ENCODE measurements at regions not wholly inside any gene's neighbourhood (a gene's known extent, or its start where the extent isn't known, plus 50 kb on each side); places are given as distances from the start of the nearest gene placed in this dataset.
A peak's percentile ranks its signal among the peaks of the same experiment; 100 is the strongest.

DNA sequence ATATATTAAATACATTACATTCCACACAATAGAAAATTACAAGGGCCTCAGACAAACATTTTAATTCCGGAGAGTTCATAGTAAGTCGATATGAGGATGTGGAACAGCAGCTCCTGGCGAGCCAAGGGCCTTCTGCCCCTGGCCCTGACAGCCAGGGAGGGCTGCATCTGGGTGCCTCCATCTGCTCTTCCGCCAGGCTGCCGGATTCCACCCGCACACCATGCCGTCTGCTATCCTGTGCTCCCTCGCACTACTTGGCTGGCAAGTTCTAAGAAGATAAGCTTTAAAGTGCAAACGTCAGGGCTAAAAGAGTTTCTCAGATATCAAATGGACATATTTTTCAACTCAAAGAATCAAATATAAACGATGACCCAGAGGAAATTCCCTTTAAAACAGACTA is 656.3 kb upstream of the NOX3 start:
- DNase-seq = no peak

DNA sequence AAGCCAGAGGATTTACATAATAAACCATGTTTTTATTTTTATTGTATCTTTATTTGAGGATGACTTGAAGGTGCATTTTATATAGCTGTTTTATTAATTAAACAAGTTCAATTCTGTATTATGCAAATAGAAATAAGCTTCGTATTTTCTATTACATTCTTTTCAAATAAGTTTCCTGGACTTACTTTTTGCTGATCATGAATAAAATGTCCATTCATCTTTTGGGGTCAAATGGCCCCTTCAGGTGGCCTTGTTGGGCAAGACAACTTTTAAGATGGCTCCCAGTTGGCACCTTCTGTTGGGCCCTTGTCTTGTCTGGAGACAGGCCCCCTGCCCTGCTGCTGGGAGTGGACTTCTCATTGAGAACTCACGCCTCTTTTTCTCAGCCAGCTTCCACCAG is 654.6 kb upstream of the NOX3 start:
- no peak for DNase-seq

DNA sequence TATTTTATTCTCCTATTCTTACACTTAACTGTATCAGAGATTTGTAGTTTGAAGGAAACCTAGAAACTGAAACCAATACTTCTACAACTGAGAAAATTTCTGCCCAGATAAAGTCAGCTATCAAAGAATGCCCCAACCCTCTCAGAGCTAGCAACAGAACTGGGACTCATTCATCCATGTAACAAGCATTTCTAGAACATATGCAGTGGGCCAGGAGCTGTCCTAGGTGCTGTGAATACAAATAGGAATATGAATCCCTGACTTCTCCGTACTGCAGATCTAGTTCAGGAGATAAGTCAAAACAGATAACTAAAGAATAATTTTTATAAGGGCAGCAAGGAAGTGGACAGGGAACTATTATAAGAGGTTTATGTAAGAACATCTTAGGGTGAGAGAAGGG is 654.1 kb upstream of the NOX3 start:
- DNase-seq = peak; percentile 1

DNA sequence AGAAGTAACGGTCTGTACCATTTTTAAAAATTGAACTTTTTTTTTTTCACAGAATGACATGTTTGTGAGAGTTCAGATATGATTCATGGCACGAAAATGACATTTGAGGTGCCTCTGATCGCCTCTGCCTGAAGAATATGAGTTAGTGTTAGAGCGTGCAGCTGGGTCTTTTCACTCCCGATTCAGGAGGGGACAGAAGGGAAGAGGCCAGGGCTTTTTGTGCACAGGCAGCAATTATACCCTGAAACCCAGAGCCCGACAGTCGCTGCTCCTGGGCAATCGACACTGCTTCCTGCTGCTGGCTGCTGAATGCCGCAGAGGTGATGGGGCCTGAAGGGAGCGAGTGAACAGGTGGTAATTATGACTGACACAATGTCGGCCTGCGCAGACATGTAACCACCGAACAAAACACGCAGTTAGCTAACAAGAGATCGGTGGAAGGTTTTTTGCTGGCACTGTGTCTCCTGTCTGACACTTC is 652.0 kb upstream of the NOX3 start:
- no peak for DNase-seq

DNA sequence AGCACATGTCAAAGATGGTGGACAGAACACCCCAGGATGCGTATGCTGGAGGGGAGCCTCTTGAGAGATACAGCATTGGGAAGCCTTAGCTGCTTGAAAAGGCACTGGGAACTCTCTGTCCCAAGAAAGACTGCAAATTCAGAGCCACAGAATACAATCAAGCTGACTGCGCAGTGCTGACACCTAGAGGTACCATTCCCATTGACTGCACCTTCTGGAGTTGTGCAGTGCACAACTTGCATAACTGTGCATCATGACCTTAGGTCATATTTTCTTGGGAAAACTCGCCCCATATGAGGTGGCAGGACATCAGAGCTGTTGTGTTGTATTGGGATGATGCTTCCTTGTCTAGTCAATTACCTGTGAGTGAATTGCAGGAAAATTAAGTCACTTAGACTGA is 646.5 kb upstream of the NOX3 start:
- peak; percentile 5 for DNase-seq

DNA sequence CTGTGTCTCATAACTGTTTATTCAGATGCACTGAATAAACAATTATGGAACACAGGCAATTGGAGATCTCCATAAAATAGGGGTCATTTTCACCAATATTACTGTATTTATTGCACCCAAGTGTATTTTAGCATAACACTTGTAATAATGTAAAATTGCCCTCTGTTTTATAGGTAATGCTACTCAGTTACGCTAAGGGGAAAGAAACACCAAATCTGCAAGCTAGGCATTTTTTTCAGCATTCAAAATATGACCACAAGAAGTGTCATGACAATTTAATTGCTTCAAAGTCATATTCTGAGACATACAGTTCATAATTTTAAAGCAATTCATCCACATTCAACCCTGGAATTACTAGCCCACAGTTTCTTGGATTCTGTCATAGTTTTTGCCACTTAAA is 643.2 kb upstream of the NOX3 start:
- no peak for DNase-seq

DNA sequence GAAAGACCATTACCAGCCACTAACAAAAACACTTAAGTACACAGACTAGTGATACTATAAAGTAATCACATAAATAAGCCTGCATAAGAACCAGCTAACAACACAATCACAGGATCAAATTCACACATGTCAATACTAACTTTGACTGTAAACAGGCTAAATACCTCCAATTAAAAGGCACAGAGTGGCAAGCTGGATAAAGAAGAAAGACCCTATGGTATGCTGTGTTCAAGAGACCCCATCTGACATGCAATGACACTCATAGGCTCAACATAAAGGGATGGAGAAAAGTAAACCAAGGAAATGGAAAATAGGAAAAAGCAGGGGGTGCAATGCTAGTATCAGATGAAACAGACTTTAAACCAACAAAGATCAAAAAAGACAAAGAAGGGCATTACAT is 631.8 kb upstream of the NOX3 start:
- DNase-seq = no peak

DNA sequence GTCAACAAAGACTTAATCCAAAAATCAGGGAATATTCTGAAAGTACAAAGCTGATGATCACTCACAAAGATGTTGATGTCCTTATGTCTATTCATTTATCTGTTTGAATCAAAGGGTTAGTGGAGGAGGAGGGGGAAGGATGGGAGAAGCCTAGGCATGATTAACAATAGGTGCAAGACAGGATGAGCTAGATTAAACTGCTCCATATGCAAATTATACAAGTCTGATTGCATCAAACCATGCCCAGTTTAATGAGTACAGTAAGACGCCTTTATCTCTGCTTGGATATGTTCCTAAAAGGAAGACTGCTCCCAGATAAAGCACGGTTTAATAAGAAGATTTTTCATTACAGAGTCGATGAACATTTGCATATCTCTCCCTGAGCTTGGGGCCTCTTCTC is 626.4 kb upstream of the NOX3 start:
- DNase-seq = no peak

DNA sequence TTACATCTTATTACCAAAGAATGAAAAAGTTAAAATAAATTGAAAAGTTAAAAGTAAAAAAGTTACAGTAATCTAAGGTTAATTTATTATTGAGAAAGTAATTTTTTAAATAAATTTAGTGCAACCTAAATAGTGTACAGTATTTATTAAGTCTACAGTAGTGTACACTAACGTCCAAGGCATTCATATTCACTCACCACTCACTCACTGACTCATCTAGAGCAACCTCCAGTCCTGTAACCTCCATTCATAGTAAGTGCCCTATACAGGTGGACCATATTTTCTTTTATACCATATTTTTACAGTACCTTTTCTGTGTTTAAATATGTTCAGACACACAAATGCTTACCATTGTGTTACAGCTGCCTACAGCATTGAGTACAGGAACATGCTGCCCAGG is 624.7 kb upstream of the NOX3 start:
- no peak for DNase-seq

DNA sequence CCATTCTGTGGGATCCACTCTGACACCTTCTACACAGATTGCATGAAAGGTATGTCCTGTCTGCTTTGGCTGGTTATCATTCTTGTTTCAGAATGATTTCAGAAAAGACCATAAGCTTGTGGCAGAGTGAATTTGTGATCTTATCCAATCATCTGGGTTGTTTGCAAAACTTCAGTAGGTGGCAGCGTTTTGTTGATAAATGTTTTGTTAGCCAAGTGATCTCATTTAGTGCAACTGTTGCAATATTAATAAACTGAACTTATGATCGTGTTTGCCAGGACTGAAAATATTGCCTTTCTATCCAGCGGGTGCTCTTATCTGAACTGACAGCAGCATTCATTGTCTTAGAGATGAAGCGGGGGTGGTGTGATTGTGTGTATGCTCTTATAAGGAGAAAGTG is 613.2 kb upstream of the NOX3 start:
- DNase-seq = peak; percentile 15

DNA sequence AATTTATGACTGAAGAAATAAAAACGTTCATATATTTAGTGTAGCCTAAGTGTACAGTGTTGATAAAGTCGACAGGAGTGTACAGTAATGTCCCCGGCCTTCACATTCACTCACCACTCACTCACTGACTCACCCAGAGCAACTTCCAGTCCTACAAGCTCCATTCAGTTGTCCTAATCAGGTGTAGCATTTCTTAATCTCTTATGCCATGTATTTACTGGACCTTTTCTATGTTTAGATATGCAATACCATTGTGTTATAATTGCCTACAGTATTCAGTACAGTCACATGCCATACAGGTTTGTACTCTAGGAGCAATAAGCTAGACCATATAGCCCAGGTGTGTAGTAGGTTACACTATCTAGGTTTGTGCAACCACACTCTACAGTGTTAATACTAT is 610.2 kb upstream of the NOX3 start:
- DNase-seq = no peak

DNA sequence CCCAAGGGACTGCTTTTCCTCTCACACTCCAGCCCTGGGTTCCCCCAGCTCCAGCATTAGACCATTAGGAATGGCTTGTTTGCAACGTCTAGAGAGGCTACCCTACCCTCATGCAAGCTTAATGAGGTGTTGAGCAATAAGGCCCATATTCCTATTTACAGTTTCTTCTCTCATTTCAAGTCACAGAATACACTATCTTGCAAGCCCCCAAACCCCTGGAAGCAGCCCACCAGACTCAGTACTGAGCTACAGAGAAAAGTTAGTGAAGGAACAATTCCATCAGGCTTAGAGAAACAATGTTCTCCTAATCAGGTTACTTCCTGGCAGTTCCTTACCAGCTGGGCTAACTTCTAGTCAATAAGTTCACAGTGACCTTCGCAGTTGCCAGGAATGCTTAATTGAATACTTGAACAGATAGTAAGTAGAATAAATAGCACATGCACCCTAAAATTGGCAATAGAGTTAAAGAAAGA is 606.5 kb upstream of the NOX3 start:
- no peak for DNase-seq

DNA sequence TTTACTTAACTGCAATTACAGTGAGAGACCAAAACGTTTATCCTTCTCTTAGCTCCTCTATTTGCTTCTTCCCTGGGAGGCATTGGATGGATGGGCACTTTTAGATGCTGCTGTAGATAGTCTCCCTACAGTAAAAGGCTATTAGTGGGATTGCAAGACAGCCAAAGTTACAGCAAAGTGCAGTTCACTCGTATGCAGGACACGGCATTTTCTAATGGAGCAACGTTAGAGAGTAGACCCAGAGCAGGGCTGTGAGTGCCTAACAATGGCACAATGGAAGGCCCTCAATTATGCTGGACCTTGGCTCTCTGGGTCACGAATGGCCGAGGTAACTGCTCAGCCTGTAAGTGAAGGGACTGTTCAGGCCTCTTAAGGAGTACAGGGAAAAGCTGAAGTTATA is 605.8 kb upstream of the NOX3 start:
- DNase-seq = no peak

DNA sequence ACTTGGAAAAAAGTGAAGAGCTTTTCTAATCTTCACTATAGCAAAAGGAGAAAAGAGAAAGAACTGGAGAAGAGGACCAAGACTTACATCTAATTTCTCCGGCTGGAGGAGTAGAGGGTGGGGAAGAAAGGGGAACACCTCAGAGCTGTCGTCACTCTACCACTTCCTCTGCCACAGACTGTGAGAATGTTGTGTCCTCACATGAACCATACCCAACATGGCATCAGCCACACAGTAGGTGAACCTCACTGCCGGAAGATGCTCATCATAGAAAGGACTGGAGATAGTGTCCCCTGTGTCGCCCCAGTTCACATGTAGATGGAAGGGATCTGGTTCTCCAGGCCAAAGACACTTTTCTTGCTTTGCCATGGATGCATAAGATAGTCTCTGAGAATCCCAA is 604.4 kb upstream of the NOX3 start:
- no peak for DNase-seq

DNA sequence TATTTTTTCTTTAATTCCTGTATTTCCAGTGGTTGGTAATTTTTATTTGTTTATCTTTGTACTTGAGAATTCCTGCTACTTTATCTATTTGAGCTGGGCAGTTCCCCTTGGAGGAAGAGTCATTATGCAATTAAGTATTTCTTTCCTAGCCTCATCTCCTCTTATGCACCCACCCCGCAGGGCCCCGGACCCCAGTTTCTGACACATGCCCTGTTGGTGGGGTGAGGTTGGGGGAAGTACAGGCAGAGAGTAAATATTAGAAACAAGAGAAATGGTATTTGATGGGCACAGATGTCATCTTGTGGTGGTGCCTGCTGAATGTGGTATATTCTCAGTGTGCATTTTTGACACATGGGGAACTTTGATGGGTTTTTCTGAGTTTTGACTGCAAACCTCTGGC is 602.7 kb upstream of the NOX3 start:
- no peak for DNase-seq

DNA sequence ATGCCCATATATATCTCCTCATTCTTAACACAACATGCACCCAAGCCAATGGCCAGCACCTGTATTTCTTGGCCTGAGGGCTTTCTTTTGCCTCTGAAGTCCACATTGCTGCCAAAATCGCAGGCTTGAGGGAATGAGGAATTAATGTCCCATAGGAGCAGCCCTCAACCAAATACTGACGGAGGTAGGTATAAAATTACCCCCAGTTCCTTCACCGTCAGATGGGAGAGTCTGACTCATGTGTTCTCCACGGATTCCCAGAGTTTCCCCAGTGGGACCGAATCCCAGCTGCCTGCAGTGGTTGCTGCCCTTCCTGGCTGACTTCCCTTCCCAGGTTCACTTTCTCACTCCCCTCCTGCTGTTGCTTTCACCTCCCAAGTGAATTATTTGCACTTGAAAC is 602.2 kb upstream of the NOX3 start:
- DNase-seq = no peak

DNA sequence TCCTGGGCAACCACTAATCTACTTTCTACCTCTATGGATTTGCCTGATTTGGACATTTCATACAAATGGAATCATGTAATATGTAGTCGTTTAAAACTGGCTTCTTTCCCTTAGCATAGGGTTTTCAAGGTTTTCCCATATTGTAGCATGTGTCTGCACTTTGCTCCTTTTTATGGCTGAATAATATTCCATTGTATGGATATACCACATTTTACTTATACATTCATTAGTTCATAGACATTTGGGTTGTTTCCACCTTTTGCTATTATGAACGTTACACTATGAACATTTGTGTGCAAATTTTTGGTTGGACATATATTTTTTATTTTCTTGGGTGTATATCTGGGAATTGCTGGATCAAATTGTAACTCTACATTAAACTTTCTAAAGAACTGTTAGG is 600.4 kb upstream of the NOX3 start:
- DNase-seq = no peak

DNA sequence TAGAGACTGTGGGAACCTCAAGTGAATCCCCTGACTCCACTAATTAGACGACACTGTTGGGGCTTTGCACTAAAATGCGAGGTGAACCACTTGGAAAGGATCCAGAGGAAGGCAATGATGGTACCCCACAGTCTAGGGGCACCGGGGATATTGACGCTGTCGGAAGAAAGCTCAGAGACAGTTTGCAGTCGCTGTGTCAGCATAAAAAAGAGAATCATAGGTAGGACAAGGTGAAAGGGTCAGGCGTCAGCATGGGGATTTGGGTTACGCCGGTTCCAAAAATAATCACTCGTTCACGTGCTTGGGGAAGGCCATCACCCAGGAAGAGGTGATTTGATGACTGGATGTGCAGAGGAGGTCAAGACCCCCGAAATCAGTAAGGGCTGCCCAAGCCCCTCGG is 598.0 kb upstream of the NOX3 start:
- DNase-seq = no peak

DNA sequence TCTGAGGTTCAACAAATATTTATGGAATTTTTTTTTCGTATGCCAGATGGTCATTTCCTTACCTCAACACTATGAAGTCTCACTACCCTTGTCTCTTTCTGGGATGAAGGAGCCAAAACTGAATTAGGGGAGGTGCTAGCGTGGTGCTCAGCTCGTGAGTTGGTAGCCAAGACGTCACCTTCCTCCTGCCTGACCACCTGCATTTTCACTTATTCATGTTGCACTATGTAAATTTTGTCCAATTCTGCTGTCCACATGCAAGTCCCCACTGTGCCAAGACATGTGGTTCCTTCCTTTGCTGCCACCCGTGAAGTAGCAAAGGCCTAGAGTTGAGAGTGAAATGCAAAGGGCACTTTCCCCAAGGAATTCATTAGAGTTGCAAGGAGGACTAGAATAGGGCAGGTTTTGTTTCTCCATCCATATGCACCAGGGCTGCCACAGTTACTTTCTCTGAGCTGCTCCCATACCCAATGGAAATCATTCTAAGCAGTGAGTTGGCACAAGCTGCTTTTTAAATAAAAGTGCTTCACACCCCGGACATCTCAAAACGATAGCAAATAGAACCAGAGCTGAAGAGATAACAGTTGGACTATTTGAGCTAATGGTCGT is 591.3 kb upstream of the NOX3 start:
- no peak for DNase-seq

DNA sequence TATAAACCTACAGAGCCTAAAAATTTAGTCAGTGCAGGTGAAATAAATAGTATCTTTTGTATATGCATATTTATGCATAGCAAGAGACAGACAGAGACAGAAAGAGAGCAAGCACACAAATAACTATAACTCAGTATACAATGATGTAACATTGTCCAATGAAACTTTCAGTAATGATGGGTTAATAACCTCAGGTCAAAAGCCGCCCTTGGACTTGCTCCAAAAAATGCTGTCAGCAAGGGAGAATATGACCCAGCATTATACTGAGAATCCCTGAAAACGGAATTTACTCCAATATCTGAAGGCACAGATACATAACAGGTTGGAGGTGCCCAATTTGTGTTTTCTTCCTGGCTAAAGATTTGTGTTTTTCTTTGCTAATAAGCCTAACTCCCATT is 590.6 kb upstream of the NOX3 start:
- DNase-seq = no peak

DNA sequence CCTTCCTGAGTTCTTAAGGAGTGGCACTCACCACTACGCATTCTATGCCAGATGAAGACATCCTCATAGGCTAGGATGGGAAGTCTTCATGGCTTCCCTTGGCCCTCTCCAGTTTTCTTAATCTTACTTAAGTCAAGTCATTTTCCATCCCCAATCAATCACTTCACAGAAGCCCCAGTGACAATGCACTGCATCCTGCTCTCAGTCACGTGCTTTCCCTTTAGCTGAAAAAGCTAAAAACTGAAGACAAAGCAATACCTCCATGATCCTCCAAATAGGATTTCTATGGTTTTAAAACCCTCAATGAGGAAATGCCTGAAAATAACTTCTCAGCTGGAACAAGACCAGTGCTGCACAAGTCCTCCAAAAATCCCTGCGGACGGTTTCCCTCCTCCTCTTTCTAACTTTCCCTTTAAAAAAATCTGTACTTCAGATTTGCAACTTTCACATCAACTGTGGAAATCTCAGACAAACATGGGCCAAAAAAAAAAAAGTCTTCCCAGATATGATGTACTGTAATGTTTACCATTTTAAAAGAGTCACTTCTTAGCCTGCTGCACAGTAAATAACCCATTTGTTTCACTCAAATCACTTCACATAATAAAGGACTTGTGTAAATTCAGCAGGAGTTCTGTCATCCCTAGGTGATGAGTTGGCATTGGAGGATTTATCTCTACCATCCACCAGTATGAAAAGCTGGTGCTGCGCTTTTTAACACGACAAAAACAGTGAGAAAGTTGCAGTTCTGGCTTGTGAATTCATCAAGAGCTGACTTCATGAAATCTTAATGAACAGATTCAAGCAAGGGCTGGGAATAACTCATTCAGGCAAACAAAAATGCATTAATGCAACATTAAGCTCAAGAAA is 590.0 kb upstream of the NOX3 start:
- DNase-seq = no peak

DNA sequence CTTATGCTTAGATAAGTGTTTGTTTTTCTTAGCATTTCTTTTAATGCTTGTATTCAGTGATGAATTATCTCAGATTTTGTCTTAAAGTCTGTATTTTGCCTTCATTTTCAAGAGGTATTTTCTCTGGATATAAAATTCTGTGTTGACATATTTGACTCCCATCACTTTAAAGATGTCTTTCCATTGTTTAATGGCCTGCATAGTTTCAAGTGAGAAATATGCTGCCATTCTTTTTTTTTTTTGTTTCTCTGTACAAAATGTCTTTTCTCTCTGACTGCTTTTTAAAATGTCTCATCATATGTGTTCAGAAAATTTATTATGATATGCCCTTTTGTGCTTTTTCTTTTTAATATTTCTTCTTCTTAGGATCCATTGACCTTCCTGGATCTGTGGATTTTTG is 578.0 kb upstream of the NOX3 start:
- DNase-seq = no peak

DNA sequence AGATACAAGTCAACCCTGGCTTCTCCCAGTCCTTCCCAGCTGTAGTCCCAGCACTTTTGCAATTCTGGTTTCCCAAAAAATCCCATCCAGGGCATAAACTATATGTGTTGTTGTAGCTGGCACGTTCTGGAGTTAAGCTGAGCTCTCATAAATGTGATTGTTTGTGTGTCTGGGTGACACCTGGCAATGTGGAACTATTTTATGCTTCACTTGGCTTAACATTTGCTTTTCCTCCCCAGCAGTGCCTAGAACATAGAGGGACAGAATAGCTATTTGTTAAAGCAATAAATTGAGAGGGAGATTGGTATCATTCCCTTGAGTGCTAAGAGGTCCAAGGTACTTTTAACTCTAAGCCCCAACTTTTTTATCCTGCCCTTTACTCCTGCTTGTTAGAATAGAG is 575.9 kb upstream of the NOX3 start:
- DNase-seq = no peak

DNA sequence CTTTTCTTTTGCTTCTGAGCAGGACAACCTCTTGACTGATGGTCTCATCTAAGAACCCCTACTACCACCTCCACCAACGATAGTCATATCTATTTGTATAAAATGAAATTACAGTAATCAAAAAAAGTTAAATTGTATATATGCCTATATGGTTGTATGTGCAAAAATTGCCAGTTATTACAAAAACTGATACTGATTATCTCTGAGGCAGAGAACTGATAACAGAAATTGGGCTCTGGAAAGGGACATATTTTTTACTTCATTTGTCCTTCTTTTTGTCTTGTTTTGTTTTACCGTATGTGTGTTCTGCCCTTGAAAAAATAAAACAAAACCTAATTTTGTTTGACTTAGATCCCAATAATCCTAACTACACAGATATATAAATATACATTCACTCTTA is 574.4 kb upstream of the NOX3 start:
- no peak for DNase-seq
